ENCODE measurements at regions not wholly inside any gene's neighbourhood (a gene's known extent, or its start where the extent isn't known, plus 50 kb on each side); places are given as distances from the start of the nearest gene placed in this dataset.
A peak's percentile ranks its signal among the peaks of the same experiment; 100 is the strongest.

DNA sequence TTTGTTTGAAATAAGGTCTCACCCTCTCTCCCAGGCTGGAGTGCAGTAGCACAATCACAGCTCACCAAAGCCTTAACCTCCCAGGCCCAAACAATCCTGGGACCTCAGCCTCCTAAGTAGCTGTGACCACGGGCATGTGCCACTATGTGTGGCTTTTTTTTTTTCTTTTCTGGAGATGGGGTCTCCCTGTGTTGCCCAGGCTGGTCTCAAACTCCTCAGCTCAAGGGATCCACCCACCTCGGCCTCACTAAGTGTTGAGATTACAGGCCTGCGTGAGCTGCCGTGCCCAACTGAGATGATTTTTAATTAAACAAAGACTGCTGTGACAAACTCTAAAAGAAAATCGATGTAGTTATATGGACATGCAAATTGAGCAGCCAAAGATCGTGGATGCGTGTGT is 768.4 kb upstream of the ADGRL2 start:
- H3K36me3 ChIP-seq (ENCODE audit: low read length), result no peaks in the 10 kb centered on the region
- H3K27ac ChIP-seq (ENCODE audit: low read depth, low read length), result no peak overlapping the region
- H4K20me1 ChIP-seq (ENCODE audit: low read depth, low read length), result no peaks in the 10 kb centered on the region
- H3K9ac ChIP-seq (ENCODE audit: low read length), result no peak overlapping the region
- H3K4me2 ChIP-seq (ENCODE audit: low read depth, low read length, poor library complexity, severe bottlenecking), result no peak overlapping the region
- no peaks in the 10 kb centered on the region for H3K79me2 ChIP-seq (ENCODE audit: insufficient read depth, low read length)
- no peaks in the 10 kb centered on the region for H3K27me3 ChIP-seq (ENCODE audit: low read length)
- no peaks in the 10 kb centered on the region for H3K9me2 ChIP-seq (replicated peaks; ENCODE audit: insufficient read depth, low read length)
- H2AFZ ChIP-seq (ENCODE audit: low read depth, low read length, severe bottlenecking), result peak overlapping the region; percentile 31
- H3K9me3 ChIP-seq (ENCODE audit: insufficient read depth, low read length), result no peaks in the 10 kb centered on the region
- H3K4me3 ChIP-seq (ENCODE audit: insufficient read depth, low read length, poor library complexity, severe bottlenecking), result no peak overlapping the region
- TF ChIP-seq EZH2phosphoT487 (conservative IDR thresholded peaks at IDR 0.05; ENCODE audit: low read length), result no peak
- TF ChIP-seq, protein P1, sequence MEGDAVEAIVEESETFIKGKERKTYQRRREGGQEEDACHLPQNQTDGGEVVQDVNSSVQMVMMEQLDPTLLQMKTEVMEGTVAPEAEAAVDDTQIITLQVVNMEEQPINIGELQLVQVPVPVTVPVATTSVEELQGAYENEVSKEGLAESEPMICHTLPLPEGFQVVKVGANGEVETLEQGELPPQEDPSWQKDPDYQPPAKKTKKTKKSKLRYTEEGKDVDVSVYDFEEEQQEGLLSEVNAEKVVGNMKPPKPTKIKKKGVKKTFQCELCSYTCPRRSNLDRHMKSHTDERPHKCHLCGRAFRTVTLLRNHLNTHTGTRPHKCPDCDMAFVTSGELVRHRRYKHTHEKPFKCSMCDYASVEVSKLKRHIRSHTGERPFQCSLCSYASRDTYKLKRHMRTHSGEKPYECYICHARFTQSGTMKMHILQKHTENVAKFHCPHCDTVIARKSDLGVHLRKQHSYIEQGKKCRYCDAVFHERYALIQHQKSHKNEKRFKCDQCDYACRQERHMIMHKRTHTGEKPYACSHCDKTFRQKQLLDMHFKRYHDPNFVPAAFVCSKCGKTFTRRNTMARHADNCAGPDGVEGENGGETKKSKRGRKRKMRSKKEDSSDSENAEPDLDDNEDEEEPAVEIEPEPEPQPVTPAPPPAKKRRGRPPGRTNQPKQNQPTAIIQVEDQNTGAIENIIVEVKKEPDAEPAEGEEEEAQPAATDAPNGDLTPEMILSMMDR (IDR thresholded peaks at IDR 0.05; ENCODE audit: insufficient read depth, low read length, poor library complexity, severe bottlenecking), result no peak
- H3F3A ChIP-seq (ENCODE audit: insufficient read depth), result no peaks in the 10 kb centered on the region

GRCh38 chr1:81030441-81030840 is 770.3 kb upstream of the ADGRL2 start:
- Histone ChIP-seq H3K4me2 (ENCODE audit: low read depth, low read length, poor library complexity, severe bottlenecking) (no peak overlapping the region), H3K27ac (ENCODE audit: low read depth, low read length) (no peak overlapping the region), H3F3A (ENCODE audit: insufficient read depth) (no peaks in the 10 kb centered on the region), H2AFZ (ENCODE audit: low read depth, low read length, severe bottlenecking) (no peak overlapping the region), H4K20me1 (ENCODE audit: low read depth, low read length) (no peaks in the 10 kb centered on the region), H3K4me3 (ENCODE audit: insufficient read depth, low read length, poor library complexity, severe bottlenecking) (no peak overlapping the region), H3K9me3 (ENCODE audit: insufficient read depth, low read length) (no peaks in the 10 kb centered on the region), H3K36me3 (ENCODE audit: low read length) (no peaks in the 10 kb centered on the region), H3K9me2 (replicated peaks; ENCODE audit: insufficient read depth, low read length) (no peaks in the 10 kb centered on the region), H3K79me2 (ENCODE audit: insufficient read depth, low read length) (no peaks in the 10 kb centered on the region), H3K27me3 (ENCODE audit: low read length) (no peaks in the 10 kb centered on the region), H3K9ac (ENCODE audit: low read length) (no peak overlapping the region)
- TF ChIP-seq EZH2phosphoT487 (conservative IDR thresholded peaks at IDR 0.05; ENCODE audit: low read length), result no peak
- TF ChIP-seq, protein P1 (IDR thresholded peaks at IDR 0.05; ENCODE audit: insufficient read depth, low read length, poor library complexity, severe bottlenecking), result no peak

- Histone ChIP-seq H3K27me3 (ENCODE audit: low read length) (no peaks in the 10 kb centered on the region), H3K9ac (ENCODE audit: low read length) (no peak overlapping the region), H2AFZ (ENCODE audit: low read depth, low read length, severe bottlenecking) (no peak overlapping the region), H3K4me2 (ENCODE audit: low read depth, low read length, poor library complexity, severe bottlenecking) (no peak overlapping the region), H3K79me2 (ENCODE audit: insufficient read depth, low read length) (no peaks in the 10 kb centered on the region), H3K9me3 (ENCODE audit: insufficient read depth, low read length) (no peaks in the 10 kb centered on the region), H3F3A (ENCODE audit: insufficient read depth) (no peaks in the 10 kb centered on the region), H3K27ac (ENCODE audit: low read depth, low read length) (no peak overlapping the region), H3K36me3 (ENCODE audit: low read length) (no peaks in the 10 kb centered on the region), H3K4me3 (ENCODE audit: insufficient read depth, low read length, poor library complexity, severe bottlenecking) (no peak overlapping the region), H4K20me1 (ENCODE audit: low read depth, low read length) (no peaks in the 10 kb centered on the region), H3K9me2 (replicated peaks; ENCODE audit: insufficient read depth, low read length) (no peaks in the 10 kb centered on the region)
- TF ChIP-seq, protein P1 (IDR thresholded peaks at IDR 0.05; ENCODE audit: insufficient read depth, low read length, poor library complexity, severe bottlenecking), result no peak
- no peak for TF ChIP-seq EZH2phosphoT487 (conservative IDR thresholded peaks at IDR 0.05; ENCODE audit: low read length)
Measured at GRCh38 chr1:81029266-81029665, 771.5 kb upstream of the ADGRL2 start.

All from SU-DHL-6 (cell line).